Fibroblast of villous mesenchyme (primary cell): ENCODE measurements at regions not wholly inside any gene's neighbourhood (a gene's known extent, or its start where the extent isn't known, plus 50 kb on each side); places are given as distances from the start of the nearest gene placed in this dataset.

Experiments
- DNase-seq: peaks from one replicate; pipeline ENCODE4 v3.0.0-alpha.2; 2010; ENCODE audit warnings: low read depth
- H3K4me3 ChIP-seq: 2 replicates; pipeline ENCODE4 v1.5.1; 2011; ENCODE audit warnings: low read depth, mild to moderate bottlenecking, low read length
- CTCF ChIP-seq: IDR thresholded peaks from 2 replicates; pipeline ENCODE4 v1.5.1; 2012; ENCODE audit warnings: low read depth, mild to moderate bottlenecking, low read length; ENCODE audit not compliant: insufficient read depth

GRCh38 chr4:38577462-38577861 lies 86.5 kb upstream of the KLF3 start:
- no peak for DNase-seq
- no peak for TF ChIP-seq CTCF
- no peak overlapping the region for H3K4me3 ChIP-seq

GRCh38 chr4:38581426-38582106 lies 82.4 kb upstream of the KLF3 start:
- DNase-seq: no peak
- no peak overlapping the region for H3K4me3 ChIP-seq
- no peak for TF ChIP-seq CTCF

- no peak overlapping the region for H3K4me3 ChIP-seq
- TF ChIP-seq CTCF: no peak
- no peak for DNase-seq
Observed at GRCh38 chr4:38582445-38582844, 81.6 kb upstream of the KLF3 start.

- DNase-seq: no peak
- H3K4me3 ChIP-seq: no peak overlapping the region
- no peak for TF ChIP-seq CTCF
Observed at GRCh38 chr4:38582889-38583470, 81.0 kb upstream of the KLF3 start.

GRCh38 chr4:38585871-38586270 lies 78.1 kb upstream of the KLF3 start:
- H3K4me3 ChIP-seq: no peak overlapping the region
- no peak for DNase-seq
- no peak for TF ChIP-seq CTCF

GRCh38 chr4:38587106-38587505 lies 76.9 kb upstream of the KLF3 start:
- no peak for DNase-seq
- no peak for TF ChIP-seq CTCF
- no peak overlapping the region for H3K4me3 ChIP-seq

GRCh38 chr4:38590046-38590445 lies 74.0 kb upstream of the KLF3 start:
- no peak for DNase-seq
- H3K4me3 ChIP-seq: no peak overlapping the region

More at GRCh38 chr4:38590046-38590445, 74.0 kb upstream of the KLF3 start:
- TF ChIP-seq CTCF: no peak
